ENCODE measurements at regions not wholly inside any gene's neighbourhood (a gene's known extent, or its start where the extent isn't known, plus 50 kb on each side); places are given as distances from the start of the nearest gene placed in this dataset.

GRCh38 chr7:114364151-114364550 lies 50.5 kb upstream of the FOXP2 start:
- Mint-ChIP-seq H3K4me3 (ENCODE audit: unreplicated experiment) (no peak overlapping the region), H3K27me3 (ENCODE audit: insufficient read depth, unreplicated experiment) (peaks cover 71% of the 10 kb centered on the region), H3K9me3 (ENCODE audit: unreplicated experiment) (no peaks in the 10 kb centered on the region), H3K27ac (ENCODE audit: low read depth, unreplicated experiment) (no peak overlapping the region), H3K36me3 (ENCODE audit: insufficient read depth, unreplicated experiment) (no peaks in the 10 kb centered on the region), H3K4me1 (ENCODE audit: insufficient read depth, unreplicated experiment) (no peaks in the 10 kb centered on the region)
- POLR2A ChIA-PET: no interaction called here
- DNase-seq (ENCODE audit: unreplicated experiment): no peak
- no TSS peak for BruUV-seq (replicated peaks)
- CTCF ChIA-PET: interaction anchor here (0.6 kb wide), 1 partner anchor 25 kb away, joined by 3 read pairs; no protein-coding TSS in a partner anchor
- intact Hi-C loops (cut with micrococcal nuclease): no loop called here
- TF ChIP-seq CTCF (IDR thresholded peaks at IDR 0.05; ENCODE audit: unreplicated experiment): no peak

- no TSS peak for BruUV-seq (replicated peaks)
- intact Hi-C loops (cut with micrococcal nuclease): no loop called here
- no peak for TF ChIP-seq CTCF (IDR thresholded peaks at IDR 0.05; ENCODE audit: unreplicated experiment)
- ChIA-PET CTCF (interaction anchor here (0.6 kb wide), 1 partner anchor 25 kb away, joined by 3 read pairs; no protein-coding TSS in a partner anchor), POLR2A (no interaction called here)
- H3K9me3 Mint-ChIP-seq (ENCODE audit: unreplicated experiment): no peaks in the 10 kb centered on the region
- H3K27ac Mint-ChIP-seq (ENCODE audit: low read depth, unreplicated experiment): no peak overlapping the region
- H3K4me3 Mint-ChIP-seq (ENCODE audit: unreplicated experiment): no peak overlapping the region
- no peaks in the 10 kb centered on the region for H3K36me3 Mint-ChIP-seq (ENCODE audit: insufficient read depth, unreplicated experiment)
- H3K4me1 Mint-ChIP-seq (ENCODE audit: insufficient read depth, unreplicated experiment): no peaks in the 10 kb centered on the region
- peaks cover 72% of the 10 kb centered on the region for H3K27me3 Mint-ChIP-seq (ENCODE audit: insufficient read depth, unreplicated experiment)
- no peak for DNase-seq (ENCODE audit: unreplicated experiment)
These were observed 51.3 kb upstream of the FOXP2 start for GRCh38 chr7:114363292-114363691.

- intact Hi-C loops (cut with micrococcal nuclease): no loop called here
- no TSS peak for BruUV-seq (replicated peaks)
- Mint-ChIP-seq H3K27ac (ENCODE audit: low read depth, unreplicated experiment) (no peak overlapping the region), H3K4me3 (ENCODE audit: unreplicated experiment) (no peak overlapping the region), H3K27me3 (ENCODE audit: insufficient read depth, unreplicated experiment) (peaks cover 60% of the 10 kb centered on the region), H3K4me1 (ENCODE audit: insufficient read depth, unreplicated experiment) (no peaks in the 10 kb centered on the region), H3K36me3 (ENCODE audit: insufficient read depth, unreplicated experiment) (no peaks in the 10 kb centered on the region), H3K9me3 (ENCODE audit: unreplicated experiment) (no peaks in the 10 kb centered on the region)
- TF ChIP-seq CTCF (IDR thresholded peaks at IDR 0.05; ENCODE audit: unreplicated experiment): no peak
- DNase-seq (ENCODE audit: unreplicated experiment): no peak
- ChIA-PET CTCF (no interaction called here), POLR2A (no interaction called here)
These were observed 55.7 kb upstream of the FOXP2 start for GRCh38 chr7:114358911-114359310.

GRCh38 chr7:114356133-114356532 lies 58.5 kb upstream of the FOXP2 start:
- BruUV-seq (replicated peaks): no TSS peak
- no peaks in the 10 kb centered on the region for H3K4me1 Mint-ChIP-seq (ENCODE audit: insufficient read depth, unreplicated experiment)
- ChIA-PET CTCF (no interaction called here), POLR2A (no interaction called here)
- no peaks in the 10 kb centered on the region for H3K9me3 Mint-ChIP-seq (ENCODE audit: unreplicated experiment)
- no peak overlapping the region for H3K4me3 Mint-ChIP-seq (ENCODE audit: unreplicated experiment)
- no peak overlapping the region for H3K27ac Mint-ChIP-seq (ENCODE audit: low read depth, unreplicated experiment)
- TF ChIP-seq CTCF (IDR thresholded peaks at IDR 0.05; ENCODE audit: unreplicated experiment): no peak
- no peaks in the 10 kb centered on the region for H3K36me3 Mint-ChIP-seq (ENCODE audit: insufficient read depth, unreplicated experiment)
- H3K27me3 Mint-ChIP-seq (ENCODE audit: insufficient read depth, unreplicated experiment): peaks cover 49% of the 10 kb centered on the region
- no peak for DNase-seq (ENCODE audit: unreplicated experiment)
- intact Hi-C loops (cut with micrococcal nuclease): no loop called here
